A673 (cell line): ENCODE measurements at regions not wholly inside any gene's neighbourhood (a gene's known extent, or its start where the extent isn't known, plus 50 kb on each side); places are given as distances from the start of the nearest gene placed in this dataset.

ENCODE experiments used
- BruUV-seq: library from RNA; stranded (reverse); fragments of 400-500 nt; replicated peaks from 2 replicates; lab custom pipeline; 2021; lab: Mats Ljungman, UMichigan
- CTCF ChIA-PET: fragments of 300-600 bp; sonication (Branson Sonifier 250); formaldehyde crosslinking; loops from one replicate; lab custom pipeline; 2022; ENCODE audit warnings: antibody characterized with exemption; lab: Charles Lee
- POLR2A ChIA-PET: fragments of 300-600 bp; sonication (Branson Sonifier 250); formaldehyde crosslinking; loops from one replicate; lab custom pipeline; 2022; ENCODE audit warnings: antibody characterized with exemption; ENCODE audit not compliant: low non-redundant PET; lab: Charles Lee
- DNase-seq: peaks from one replicate; pipeline ENCODE4 v3.0.0-alpha.2; 2015; ENCODE audit warnings: low spot score
- H3K27ac ChIP-seq: fragments of 200-600 bp; sonication (generic); 2 replicates; pipeline ENCODE4 v1.5.1; 2016; ENCODE audit warnings: mixed run types, low read depth, mild to moderate bottlenecking, mixed read lengths, antibody characterized with exemption, low read length; ENCODE audit not compliant: poor library complexity, severe bottlenecking
- H3K27me3 ChIP-seq: fragments of 200-600 bp; sonication (generic); replicated peaks from 2 replicates; pipeline ENCODE4 v1.6.1; 2017; ENCODE audit warnings: mixed run types, low read depth, mild to moderate bottlenecking, mixed read lengths, antibody characterized with exemption, low read length; ENCODE audit not compliant: insufficient read depth, poor library complexity
- H3K36me3 ChIP-seq: fragments of 200-600 bp; sonication (generic); 2 replicates; pipeline ENCODE4 v1.6.1; 2016; ENCODE audit warnings: mixed run types, mild to moderate bottlenecking, mixed read lengths, antibody characterized with exemption, low read length; ENCODE audit not compliant: insufficient read depth, poor library complexity, severe bottlenecking
- H3K4me1 ChIP-seq: fragments of 200-600 bp; sonication (generic); 2 replicates; pipeline ENCODE4 v1.6.1; 2017; ENCODE audit warnings: mixed run types, mild to moderate bottlenecking, mixed read lengths, antibody characterized with exemption, low read length; ENCODE audit not compliant: insufficient read depth, poor library complexity, severe bottlenecking
- H3K4me3 ChIP-seq: fragments of 200-600 bp; sonication (generic); 2 replicates; pipeline ENCODE4 v1.5.1; 2016; ENCODE audit warnings: low read depth, mixed run types, mild to moderate bottlenecking, mixed read lengths, low read length; ENCODE audit not compliant: poor library complexity, severe bottlenecking
- H3K9me3 ChIP-seq: fragments of 200-600 bp; sonication (generic); 2 replicates; pipeline ENCODE4 v1.6.1; 2016; ENCODE audit warnings: mixed run types, low read depth, mild to moderate bottlenecking, mixed read lengths, antibody characterized with exemption, low read length; ENCODE audit not compliant: poor library complexity, severe bottlenecking
- CTCF ChIP-seq: fragments of 300-800, 200-600 bp; sonication (generic); conservative IDR thresholded peaks from 2 replicates; pipeline ENCODE4 v1.5.1; 2017; ENCODE audit warnings: low read depth, mild to moderate bottlenecking, antibody characterized with exemption, low read length, moderate library complexity, mixed read lengths
- EZH2 ChIP-seq: fragments of 200-600 bp; sonication (generic); IDR thresholded peaks from 2 replicates; pipeline ENCODE4 v1.6.1; 2017; ENCODE audit warnings: borderline replicate concordance, low read depth, mild to moderate bottlenecking, mixed read lengths, antibody characterized with exemption, low read length; ENCODE audit not compliant: poor library complexity, severe bottlenecking
- intact Hi-C: fragments of 100-400 bp; cut with micrococcal nuclease; formaldehyde crosslinking; loops from one replicate; pipeline ENCODE4 v1.10.0; 2022; ENCODE audit not compliant: unreplicated experiment

- ChIA-PET POLR2A (no interaction called here), CTCF (no interaction called here)
- Histone ChIP-seq H3K9me3 (no peaks in the 10 kb centered on the region), H3K36me3 (no peaks in the 10 kb centered on the region), H3K4me1 (no peaks in the 10 kb centered on the region), H3K27ac (no peak overlapping the region), H3K4me3 (no peak overlapping the region), H3K27me3 (no peaks in the 10 kb centered on the region)
- intact Hi-C loops: no loop called here
- no TSS peak for BruUV-seq
- no peak for TF ChIP-seq EZH2
- no peak for TF ChIP-seq CTCF
- no peak for DNase-seq
These were observed 113.7 kb upstream of the DHX40 start for GRCh38 chr17:59451706-59452105.

GRCh38 chr17:59454633-59455105 lies 110.7 kb upstream of the DHX40 start:
- TF ChIP-seq EZH2 (no peak), CTCF (no peak)
- intact Hi-C loops: no loop called here
- Histone ChIP-seq H3K27ac (no peak overlapping the region), H3K4me3 (no peak overlapping the region), H3K27me3 (no peaks in the 10 kb centered on the region), H3K9me3 (no peaks in the 10 kb centered on the region), H3K4me1 (no peaks in the 10 kb centered on the region), H3K36me3 (no peaks in the 10 kb centered on the region)
- BruUV-seq: no TSS peak
- DNase-seq: no peak
- ChIA-PET CTCF (no interaction called here), POLR2A (no interaction called here)

GRCh38 chr17:59456428-59456827 lies 109.0 kb upstream of the DHX40 start:
- Histone ChIP-seq H3K27me3 (no peaks in the 10 kb centered on the region), H3K27ac (no peak overlapping the region), H3K4me3 (no peak overlapping the region), H3K36me3 (no peaks in the 10 kb centered on the region), H3K4me1 (no peaks in the 10 kb centered on the region), H3K9me3 (no peaks in the 10 kb centered on the region)
- no TSS peak for BruUV-seq
- ChIA-PET POLR2A (no interaction called here), CTCF (no interaction called here)
- TF ChIP-seq EZH2 (no peak), CTCF (no peak)
- intact Hi-C loops: no loop called here
- no peak for DNase-seq
